HepG2 (cell line): ENCODE measurements at regions not wholly inside any gene's neighbourhood (a gene's known extent, or its start where the extent isn't known, plus 50 kb on each side); places are given as distances from the start of the nearest gene placed in this dataset.
"Not testable (repeated sequence)": the region's sequence is repeated elsewhere in the genome, so short reads cannot be mapped to it uniquely, and the experiment has no call there.

Experiments
- AHDC1 ChIP-seq: sonication (generic); formaldehyde crosslinking; IDR thresholded peaks from 2 replicates; pipeline ENCODE4 v1.5.1; 2020; ENCODE audit warnings: mild to moderate bottlenecking, missing genetic modification reagents, borderline replicate concordance
- CBX5 ChIP-seq: sonication (generic); formaldehyde crosslinking; IDR thresholded peaks from 2 replicates; pipeline ENCODE4 v1.4.0; 2020; ENCODE audit warnings: missing genetic modification reagents, borderline replicate concordance
- CHD4 ChIP-seq: fragments of 200-600 bp; sonication (generic); IDR thresholded peaks from 2 replicates; pipeline ENCODE4 v1.7.0; 2017; ENCODE audit warnings: mild to moderate bottlenecking, low read length, borderline replicate concordance
- CTCF ChIP-seq: sonication (generic); formaldehyde crosslinking; IDR thresholded peaks from 2 replicates; pipeline ENCODE4 v1.5.0; 2020; ENCODE audit warnings: mild to moderate bottlenecking, missing genetic modification reagents, moderate library complexity
- DMTF1 ChIP-seq: sonication (generic); formaldehyde crosslinking; IDR thresholded peaks from 2 replicates; pipeline ENCODE4 v1.4.0; 2020; ENCODE audit warnings: mild to moderate bottlenecking, missing genetic modification reagents
- DPF2 ChIP-seq: sonication (generic); formaldehyde crosslinking; IDR thresholded peaks from 2 replicates; pipeline ENCODE4 v1.4.0; 2020; ENCODE audit warnings: mild to moderate bottlenecking, low read depth, missing genetic modification reagents, borderline replicate concordance
- MLX ChIP-seq: IDR thresholded peaks from 2 replicates; pipeline ENCODE4 v1.6.1; 2016
- PHF8 ChIP-seq: sonication (generic); formaldehyde crosslinking; IDR thresholded peaks from 2 replicates; pipeline ENCODE4 v1.5.0; 2020; ENCODE audit warnings: missing genetic modification reagents
- YY1 ChIP-seq: IDR thresholded peaks from 2 replicates; pipeline ENCODE4 v1.6.1; 2011; ENCODE audit warnings: low read length, low read depth, moderate library complexity, mild to moderate bottlenecking; ENCODE audit not compliant: insufficient read depth, insufficient replicate concordance
- ZBTB7A ChIP-seq: sonication (generic); formaldehyde crosslinking; IDR thresholded peaks from 2 replicates; pipeline ENCODE4 v1.8.0; 2022; ENCODE audit warnings: mild to moderate bottlenecking, missing genetic modification reagents
- ZNF296 ChIP-seq: sonication (generic); formaldehyde crosslinking; conservative IDR thresholded peaks from 2 replicates; pipeline ENCODE4 v1.5.0; 2020; ENCODE audit warnings: mild to moderate bottlenecking, missing genetic modification reagents
- ZNF329 ChIP-seq: sonication (generic); formaldehyde crosslinking; IDR thresholded peaks from 2 replicates; pipeline ENCODE4 v1.9.0; 2021; ENCODE audit warnings: low read depth, mild to moderate bottlenecking, missing genetic modification reagents
- ZNF691 ChIP-seq: sonication (generic); formaldehyde crosslinking; IDR thresholded peaks from 2 replicates; pipeline ENCODE4 v1.4.0; 2020; ENCODE audit warnings: missing genetic modification reagents, low read depth, mild to moderate bottlenecking, borderline replicate concordance

- not testable (repeated sequence) for TF ChIP-seq AHDC1 (CRISPR knock-in tag); DMTF1 (CRISPR knock-in tag); CBX5; DPF2 (CRISPR knock-in tag); CTCF (CRISPR knock-in tag); ZNF691; ZBTB7A; CHD4; MLX (CRISPR knock-in tag); PHF8 (CRISPR knock-in tag); ZNF329 (CRISPR knock-in tag); ZNF296 (CRISPR knock-in tag); YY1
These were observed 586.5 kb downstream of the UQCRFS1 start for GRCh38 chr19:28626407-28626806.
